Endothelial cell of umbilical vein (primary cell): ENCODE measurements at regions not wholly inside any gene's neighbourhood (a gene's known extent, or its start where the extent isn't known, plus 50 kb on each side); places are given as distances from the start of the nearest gene placed in this dataset.

Experiments used
- BruUV-seq: library from RNA; stranded (reverse); fragments of 400-500 nt; replicated peaks from 2 replicates; lab custom pipeline; 2021; lab: Mats Ljungman, UMichigan
- CTCF ChIA-PET: fragments of 300-600, 350-600 bp; sonication (Branson Sonifier 250); formaldehyde crosslinking; loops from one replicate; lab custom pipeline; 2021; ENCODE audit warnings: antibody characterized with exemption, inconsistent platforms; lab: Charles Lee
- POLR2A ChIA-PET: fragments of 300-600, 350-600 bp; sonication (Branson Sonifier 250); formaldehyde crosslinking; loops from one replicate; lab custom pipeline; 2021; ENCODE audit warnings: antibody characterized with exemption, inconsistent platforms; lab: Charles Lee
- DNase-seq: peaks from one replicate; pipeline ENCODE4 v3.0.0-alpha.2; 2011; ENCODE audit warnings: low read depth, low spot score
- FAIRE-seq: peaks from 2 replicates; lab custom pipeline; 2011; peaks lifted over from hg19 to GRCh38; lab: Jason Lieb, UNC
- H2AFZ ChIP-seq: 2 replicates; pipeline ENCODE4 v1.6.0; 2012; ENCODE audit warnings: low read depth, low read length, control low read depth, inconsistent platforms
- H3K27ac ChIP-seq: 2 replicates; pipeline ENCODE4 v1.5.1; 2011; ENCODE audit warnings: low read depth, mild to moderate bottlenecking, control low read depth, low read length, moderate library complexity; ENCODE audit not compliant: insufficient read depth
- H3K27me3 ChIP-seq, 2 experiments: 2 replicates each; pipeline versions ENCODE4 v1.6.0 to v1.6.1; 2011; ENCODE audit warnings: low read length in 2 of 2, mixed read lengths in 1 of 2; ENCODE audit not compliant: control insufficient read depth in 2 of 2, insufficient read depth in 2 of 2
- H3K36me3 ChIP-seq, 2 experiments: 2 replicates in 1 of 2; 3 replicates in 1 of 2; pipeline ENCODE4 v1.5.1; 2011; ENCODE audit warnings: low read length in 2 of 2, mild to moderate bottlenecking in 1 of 2, moderate library complexity in 1 of 2; ENCODE audit not compliant: control insufficient read depth in 2 of 2, insufficient read depth in 2 of 2; ENCODE audit errors: extremely low read depth in 1 of 2
- H3K4me1 ChIP-seq: 3 replicates; pipeline ENCODE4 v1.5.1; 2011; ENCODE audit warnings: mild to moderate bottlenecking, low read length; ENCODE audit not compliant: control insufficient read depth, insufficient read depth; ENCODE audit errors: extremely low read depth
- H3K4me2 ChIP-seq: 2 replicates; pipeline ENCODE4 v1.6.1; 2011; ENCODE audit warnings: low read length, control low read depth, mixed read lengths; ENCODE audit not compliant: insufficient read depth
- H3K4me3 ChIP-seq, 3 experiments: fragments of 200-600 bp in 1 of 3; sonication (generic), shearing (Covaris generic) in 1 of 3; replicated peaks in 1 of 3; 2 replicates each; pipeline ENCODE4 v1.5.1; 2011 to 2016; ENCODE audit warnings: control low read depth in 3 of 3, low read length in 3 of 3, mild to moderate bottlenecking in 2 of 3, inconsistent platforms in 1 of 3, low read depth in 1 of 3, moderate library complexity in 1 of 3; ENCODE audit not compliant: insufficient read depth in 1 of 3
- H3K79me2 ChIP-seq: 2 replicates; pipeline ENCODE4 v1.6.0; 2012; ENCODE audit warnings: low read length, inconsistent platforms; ENCODE audit not compliant: control insufficient read depth, insufficient read depth
- H3K9ac ChIP-seq: replicated peaks from 2 replicates; pipeline ENCODE3; 2011; ENCODE audit warnings: low read length, control low read depth; ENCODE audit not compliant: insufficient read depth; ENCODE audit errors: extremely low read depth
- H3K9me1 ChIP-seq: replicated peaks from 3 replicates; pipeline ENCODE4 v1.6.0; 2011; ENCODE audit warnings: mild to moderate bottlenecking, low read length; ENCODE audit not compliant: control insufficient read depth, insufficient read depth; ENCODE audit errors: extremely low read depth
- H3K9me3 ChIP-seq: replicated peaks from 2 replicates; pipeline ENCODE4 v1.5.1; 2012; ENCODE audit warnings: low read length, inconsistent platforms; ENCODE audit not compliant: control insufficient read depth, insufficient read depth
- H4K20me1 ChIP-seq: replicated peaks from 2 replicates; pipeline ENCODE3; 2011; ENCODE audit warnings: mild to moderate bottlenecking, low read length; ENCODE audit not compliant: control insufficient read depth, insufficient read depth; ENCODE audit errors: extremely low read depth
- EZH2 ChIP-seq: IDR thresholded peaks from 2 replicates; pipeline ENCODE4 v1.6.1; 2012; ENCODE audit warnings: borderline replicate concordance, low read depth, mild to moderate bottlenecking, moderate library complexity, low read length, inconsistent platforms; ENCODE audit not compliant: severe bottlenecking
- FOS ChIP-seq: IDR thresholded peaks from 2 replicates; pipeline ENCODE4 v1.6.1; 2011; ENCODE audit warnings: mild to moderate bottlenecking, low read length, moderate library complexity, borderline replicate concordance; ENCODE audit not compliant: insufficient read depth
- GATA2 ChIP-seq: IDR thresholded peaks from 2 replicates; pipeline ENCODE4 v1.7.0; 2011; ENCODE audit warnings: low read depth, mild to moderate bottlenecking, moderate library complexity, mixed read lengths, low read length; ENCODE audit not compliant: insufficient read length, insufficient read depth
- JUN ChIP-seq: IDR thresholded peaks from 2 replicates; pipeline ENCODE4 v1.6.1; 2011; ENCODE audit warnings: borderline replicate concordance, low read depth; ENCODE audit not compliant: insufficient read length, insufficient read depth
- MYC ChIP-seq: IDR thresholded peaks from one replicate; pipeline ENCODE4 v1.6.1; 2011; ENCODE audit warnings: mild to moderate bottlenecking, low read depth, low read length
- POLR2A ChIP-seq: IDR thresholded peaks from 2 replicates; pipeline ENCODE4 v1.6.1; 2012; ENCODE audit warnings: low read depth, mild to moderate bottlenecking, control low read depth, low read length
- POLR2AphosphoS5 ChIP-seq: IDR thresholded peaks from 2 replicates; pipeline ENCODE4 v1.6.1; 2012; ENCODE audit warnings: low read depth, mild to moderate bottlenecking, control low read depth, low read length, moderate library complexity; ENCODE audit not compliant: insufficient read depth
- dilution Hi-C: fragments of 300-500 bp; cut with MboI; formaldehyde crosslinking; loops from one replicate; pipeline ENCODE4 v1.15.0; 2019; ENCODE audit warnings: low sequenced_read_pairs; ENCODE audit not compliant: extremely low pct_ligation_motif_present
- intact Hi-C: fragments of 100-400 bp; cut with micrococcal nuclease; formaldehyde crosslinking; loops from one replicate; pipeline ENCODE4 v1.10.0; 2022
- TF ChIP-seq, protein P1 (sequence below): IDR thresholded peaks from 2 replicates; pipeline ENCODE4 v1.6.1; 2011; ENCODE audit not compliant: insufficient read depth, insufficient read length

DNA sequence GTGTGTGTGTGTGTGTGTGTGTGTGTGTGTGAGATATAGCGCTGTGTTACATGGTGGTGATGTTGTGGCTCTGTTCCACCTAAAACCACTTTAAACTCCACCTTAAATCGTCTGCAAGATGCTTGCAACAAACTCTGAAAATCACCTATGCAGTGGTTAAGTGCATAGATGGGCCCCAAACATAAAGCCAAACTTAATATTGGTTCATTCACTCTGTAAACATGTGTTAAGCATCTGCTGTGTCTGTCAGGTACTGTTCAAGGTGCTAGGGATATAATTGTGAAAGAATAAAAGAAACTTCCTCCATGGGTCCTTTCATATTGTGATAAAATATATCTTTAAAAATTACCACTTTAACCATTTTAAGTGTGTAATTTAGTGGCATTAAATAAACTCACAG lies 645.4 kb upstream of the SORCS1 start:
- Histone ChIP-seq H3K36me3 (no peaks in the 10 kb centered on the region), H3K9me3 (peaks cover 8% of the 10 kb centered on the region), H3K27me3 (no peaks in the 10 kb centered on the region), H3K9ac (no peak overlapping the region), H3K4me3 (no peak overlapping the region), H3K27ac (no peak overlapping the region), H4K20me1 (no peaks in the 10 kb centered on the region), H3K79me2 (no peaks in the 10 kb centered on the region), H3K9me1 (no peaks in the 10 kb centered on the region), H3K4me1 (no peaks in the 10 kb centered on the region), H2AFZ (no peak overlapping the region), H3K4me2 (no peak overlapping the region)
- DNase-seq (no peak), FAIRE-seq (no peak)
- intact Hi-C loops (loop anchor here (5.0 kb wide), 1 partner anchor 1103 kb away; no protein-coding TSS in a partner anchor), dilution Hi-C loops (no loop called here)
- TF ChIP-seq FOS (no peak), GATA2 (no peak)
- no TSS peak for BruUV-seq
- CTCF ChIA-PET, result no interaction called here
- POLR2A ChIA-PET, result no interaction called here

GRCh38 chr10:107807836-107808235 lies 643.3 kb upstream of the SORCS1 start:
- H3K4me3 ChIP-seq, result no peak overlapping the region
- intact Hi-C loops (no loop called here), dilution Hi-C loops (no loop called here)
- ChIA-PET POLR2A (no interaction called here), CTCF (no interaction called here)
- H3K27ac ChIP-seq, result no peak overlapping the region
- DNase-seq, result no peak
- BruUV-seq, result no TSS peak
- no peak for FAIRE-seq
- no peaks in the 10 kb centered on the region for H3K9me1 ChIP-seq
- H2AFZ ChIP-seq, result no peak overlapping the region
- no peak overlapping the region for H3K4me2 ChIP-seq
- H3K4me1 ChIP-seq, result no peaks in the 10 kb centered on the region
- H3K9ac ChIP-seq, result no peak overlapping the region
- H3K36me3 ChIP-seq, result no peaks in the 10 kb centered on the region
- peaks cover 6% of the 10 kb centered on the region for H3K9me3 ChIP-seq
- TF ChIP-seq, protein P1, sequence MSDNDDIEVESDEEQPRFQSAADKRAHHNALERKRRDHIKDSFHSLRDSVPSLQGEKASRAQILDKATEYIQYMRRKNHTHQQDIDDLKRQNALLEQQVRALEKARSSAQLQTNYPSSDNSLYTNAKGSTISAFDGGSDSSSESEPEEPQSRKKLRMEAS, result no peak
- no peak for TF ChIP-seq POLR2A
- no peak for TF ChIP-seq MYC
- TF ChIP-seq GATA2, result no peak
- TF ChIP-seq FOS, result no peak
- TF ChIP-seq POLR2AphosphoS5, result no peak
- TF ChIP-seq JUN, result no peak
- TF ChIP-seq EZH2, result no peak
- H4K20me1 ChIP-seq, result no peaks in the 10 kb centered on the region
- no peaks in the 10 kb centered on the region for H3K27me3 ChIP-seq
- no peaks in the 10 kb centered on the region for H3K79me2 ChIP-seq
